HUDEP-2 (cell line): ENCODE measurements at regions not wholly inside any gene's neighbourhood (a gene's known extent, or its start where the extent isn't known, plus 50 kb on each side); places are given as distances from the start of the nearest gene placed in this dataset.

Source experiments
- DNase-seq, 76 experiments: peaks; one replicate each; lab custom pipeline; 2025; ENCODE audit not compliant: unreplicated experiment in 76 of 76; lab: John Stamatoyannopoulos, UW

DNA sequence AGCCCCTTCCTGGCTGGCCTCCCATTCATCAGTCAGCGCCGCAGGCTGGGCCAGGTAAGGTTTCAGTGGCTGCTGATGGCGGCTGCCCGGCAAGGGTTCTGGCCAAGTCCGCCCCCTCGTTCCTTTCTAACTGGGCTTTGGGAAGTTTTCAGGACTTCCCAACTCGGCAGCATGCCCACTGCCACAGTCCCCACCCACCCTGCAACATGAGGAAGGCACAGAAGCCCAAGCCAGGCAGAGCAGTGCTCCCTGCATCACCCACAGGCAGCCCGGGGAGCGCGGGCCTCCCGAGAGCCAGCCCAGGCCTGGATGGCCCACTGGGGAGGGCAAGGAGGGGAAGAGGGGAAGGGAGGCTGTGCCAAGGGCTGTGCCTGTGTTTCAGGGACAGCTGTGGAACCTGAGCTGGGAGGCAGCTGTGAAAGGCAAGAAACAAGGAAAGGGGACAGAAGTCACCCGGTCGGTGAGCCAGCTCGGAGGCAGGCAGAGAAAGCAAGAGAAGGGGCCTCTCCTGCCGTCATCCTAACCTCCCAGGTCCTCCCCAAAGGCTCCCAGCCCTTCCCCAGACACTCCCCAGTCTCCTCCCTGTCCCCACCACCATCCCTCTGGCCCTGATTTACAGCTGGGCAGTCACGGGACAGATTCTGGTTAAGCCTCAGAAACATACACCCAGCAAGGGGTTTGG, 73.9 kb downstream of the CPN2 start:
- no peak for DNase-seq

DNA sequence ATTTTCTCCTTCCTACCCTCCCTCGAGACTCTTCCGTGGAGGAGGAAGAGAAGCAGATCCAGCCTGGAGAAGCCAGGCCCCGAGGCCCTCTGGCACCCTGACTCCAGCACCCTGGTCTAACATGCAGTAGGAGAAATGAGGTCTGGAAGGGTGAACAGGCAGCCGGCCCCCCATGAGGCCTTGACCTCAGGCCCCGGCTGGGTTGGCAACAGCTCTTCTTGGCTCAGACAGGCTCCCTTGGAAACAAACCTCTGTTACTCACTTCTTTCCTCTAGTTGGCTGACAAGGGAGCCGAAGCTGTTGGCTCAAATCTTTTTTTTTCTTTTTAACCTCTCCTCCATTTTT, 73.4 kb downstream of the CPN2 start:
- DNase-seq = no peak

DNA sequence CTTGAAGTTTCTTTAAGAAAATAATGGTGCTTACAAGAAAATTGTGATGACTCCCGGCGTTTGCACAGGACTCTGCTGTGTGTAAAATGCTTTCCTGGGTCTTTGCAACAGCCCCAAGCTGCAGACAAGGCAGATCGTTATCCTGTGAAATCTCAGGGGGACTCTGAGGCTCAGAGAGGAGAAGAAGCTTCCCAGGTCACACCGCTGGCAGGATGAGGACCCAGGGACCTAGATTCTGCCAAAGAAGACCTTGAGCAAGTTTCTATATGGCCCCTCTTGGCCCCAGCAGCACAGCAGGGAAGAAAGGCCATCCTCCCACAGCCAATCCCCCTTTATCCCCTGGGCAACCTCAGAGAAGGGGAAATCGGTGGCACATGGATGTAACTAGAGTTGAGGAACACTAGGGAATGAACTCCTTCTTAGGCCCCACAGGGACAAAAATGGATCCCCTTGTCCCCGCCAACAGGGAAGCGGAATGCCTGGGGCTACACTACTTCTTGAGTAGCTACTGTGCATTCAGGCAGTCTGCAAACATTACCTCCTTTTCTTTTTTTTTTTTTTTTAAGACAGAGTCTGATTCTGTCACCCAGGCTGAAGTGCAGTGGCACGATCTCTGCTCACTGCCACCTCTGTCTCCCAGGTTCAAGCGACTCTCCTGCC, 72.8 kb downstream of the CPN2 start:
- no peak for DNase-seq

DNA sequence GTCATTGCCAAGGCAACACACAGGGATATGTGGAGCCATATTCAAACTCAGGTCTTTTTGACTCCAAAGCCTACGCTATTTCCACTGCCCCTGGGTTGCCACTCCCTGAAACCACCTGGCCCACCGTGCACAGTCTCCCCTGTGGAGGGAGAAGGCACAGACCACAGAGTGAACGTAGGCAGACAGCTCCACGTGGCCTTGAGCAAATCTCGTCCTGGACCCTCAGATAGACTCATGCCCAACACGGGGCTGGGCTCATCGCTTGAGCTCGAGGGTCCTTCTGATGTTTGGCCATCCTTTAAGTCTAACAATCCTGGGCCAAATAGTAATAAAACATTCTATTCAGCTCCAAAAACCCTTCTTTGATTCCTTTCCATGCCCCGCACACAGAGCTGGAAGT, 72.0 kb downstream of the CPN2 start:
- no peak for DNase-seq

DNA sequence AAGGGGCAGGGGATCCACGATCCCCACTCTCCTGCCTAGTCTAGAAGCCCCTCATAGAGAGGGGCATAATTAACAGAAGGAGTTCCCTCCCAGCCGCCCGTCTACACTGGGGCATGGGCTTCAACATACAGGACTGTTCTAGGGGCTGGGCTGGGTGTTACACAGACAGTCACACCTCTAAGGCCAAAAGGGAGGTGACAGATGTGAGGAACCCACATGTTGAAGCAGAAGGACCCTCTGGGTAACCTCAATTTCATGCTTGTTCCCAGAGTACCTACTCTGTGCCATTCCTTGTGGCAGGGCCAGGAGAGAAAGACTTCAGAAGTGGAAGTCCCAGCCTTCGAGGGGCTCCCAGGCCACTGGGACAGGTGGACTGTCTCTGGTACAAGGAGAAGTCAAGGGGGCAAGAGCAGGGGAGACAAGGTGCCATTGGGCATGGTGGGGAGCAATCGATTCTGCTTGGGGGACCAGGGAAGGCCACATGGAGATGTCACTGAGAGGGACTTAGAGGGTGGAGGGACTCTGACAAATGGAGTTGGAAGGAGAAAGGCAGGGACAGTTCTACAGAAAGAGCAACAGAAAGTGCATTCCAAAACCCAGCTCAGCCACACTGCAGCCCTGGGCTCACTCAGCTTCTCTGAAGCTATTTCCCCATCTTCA, 71.3 kb downstream of the CPN2 start:
- DNase-seq = no peak

DNA sequence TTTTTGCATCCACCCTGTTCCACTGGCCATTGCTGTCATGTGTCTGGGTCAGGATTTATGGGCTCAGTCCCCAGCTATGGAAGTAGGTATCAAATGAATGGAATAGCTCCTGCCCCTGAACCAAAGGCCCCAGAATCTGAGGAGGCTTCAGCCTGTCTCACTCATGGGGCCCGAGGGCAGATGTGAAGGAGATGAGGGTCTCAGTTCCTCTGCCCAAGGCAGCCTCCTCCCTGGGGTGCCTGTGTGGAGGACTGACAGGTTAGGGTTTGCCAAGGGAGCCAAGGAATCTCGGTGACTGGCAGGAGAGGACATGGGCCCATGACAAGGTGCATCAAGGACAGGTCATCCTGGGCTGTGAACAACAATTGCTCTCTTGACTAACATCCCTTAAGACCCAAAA, 70.4 kb downstream of the CPN2 start:
- DNase-seq = no peak

DNA sequence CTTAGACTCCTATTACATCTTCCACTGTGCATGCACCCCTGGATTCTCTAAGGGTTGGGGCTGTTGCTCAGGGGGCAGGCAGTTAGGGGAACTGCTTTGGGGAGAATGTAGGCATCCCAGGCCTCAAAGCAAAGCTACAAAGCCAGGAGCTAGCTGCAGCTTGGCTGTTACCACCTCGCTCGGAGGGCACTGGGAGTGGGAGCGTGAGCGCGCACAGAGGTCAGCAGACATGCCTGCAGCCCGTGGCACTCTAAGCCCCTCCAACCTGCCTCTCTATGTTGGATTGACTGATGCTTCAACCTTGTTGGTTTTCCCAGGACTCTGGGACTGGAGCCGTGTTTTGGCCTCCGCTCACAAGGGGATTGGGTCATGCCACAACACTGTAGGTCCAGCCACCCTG, 69.8 kb downstream of the CPN2 start:
- no peak for DNase-seq

DNA sequence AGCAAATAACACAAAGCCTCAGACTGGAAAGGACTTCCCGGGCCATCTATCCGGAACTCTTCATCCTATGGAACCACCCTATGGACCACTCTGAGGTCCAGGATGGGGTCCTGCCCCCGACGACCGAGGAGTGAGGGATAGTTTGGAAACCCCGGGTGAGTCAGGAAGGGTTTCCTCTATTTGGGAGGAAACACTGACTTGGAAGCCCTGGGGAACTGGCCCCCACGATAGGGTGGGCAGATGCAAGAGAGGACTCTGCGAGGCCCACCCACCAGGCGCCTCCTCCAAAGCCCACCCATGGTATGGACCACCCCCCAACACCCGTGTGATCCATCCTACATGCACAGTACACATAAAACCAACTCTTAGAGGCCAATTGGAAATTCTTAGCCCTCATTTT, 69.4 kb downstream of the CPN2 start:
- no peak for DNase-seq

DNA sequence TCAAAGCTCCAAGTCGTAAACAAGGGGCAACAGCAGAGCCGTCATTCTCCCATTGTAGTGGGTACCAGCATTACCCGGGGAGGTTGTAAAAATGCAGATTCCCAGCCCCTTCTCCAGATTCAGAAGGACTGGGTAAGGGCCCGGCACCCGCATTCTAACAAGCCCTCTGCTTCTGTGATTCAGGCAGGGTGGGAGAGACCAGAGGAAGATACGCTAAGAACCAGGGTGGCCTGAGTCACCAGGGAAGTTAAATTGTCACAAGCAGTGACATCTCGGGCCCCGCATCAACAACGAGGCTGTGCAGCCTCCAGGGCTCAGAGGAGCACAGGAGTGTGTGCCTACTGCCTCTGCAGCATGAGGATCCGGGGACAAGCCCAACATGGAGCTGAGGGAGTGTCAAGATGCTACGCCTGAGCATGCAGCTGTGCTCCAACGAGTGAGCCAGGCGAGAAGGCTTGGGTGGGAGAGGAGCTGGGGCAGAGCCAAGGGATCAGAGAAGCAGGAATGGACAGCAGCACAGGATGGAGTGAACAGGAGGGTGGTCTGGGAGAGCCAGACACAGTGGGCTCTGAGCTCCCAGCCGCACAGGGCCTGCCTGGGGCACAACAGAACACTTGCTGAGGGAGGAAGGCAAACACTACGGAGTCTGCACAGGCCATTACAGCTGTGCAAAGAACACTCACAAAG, 68.5 kb downstream of the CPN2 start:
- no peak for DNase-seq

DNA sequence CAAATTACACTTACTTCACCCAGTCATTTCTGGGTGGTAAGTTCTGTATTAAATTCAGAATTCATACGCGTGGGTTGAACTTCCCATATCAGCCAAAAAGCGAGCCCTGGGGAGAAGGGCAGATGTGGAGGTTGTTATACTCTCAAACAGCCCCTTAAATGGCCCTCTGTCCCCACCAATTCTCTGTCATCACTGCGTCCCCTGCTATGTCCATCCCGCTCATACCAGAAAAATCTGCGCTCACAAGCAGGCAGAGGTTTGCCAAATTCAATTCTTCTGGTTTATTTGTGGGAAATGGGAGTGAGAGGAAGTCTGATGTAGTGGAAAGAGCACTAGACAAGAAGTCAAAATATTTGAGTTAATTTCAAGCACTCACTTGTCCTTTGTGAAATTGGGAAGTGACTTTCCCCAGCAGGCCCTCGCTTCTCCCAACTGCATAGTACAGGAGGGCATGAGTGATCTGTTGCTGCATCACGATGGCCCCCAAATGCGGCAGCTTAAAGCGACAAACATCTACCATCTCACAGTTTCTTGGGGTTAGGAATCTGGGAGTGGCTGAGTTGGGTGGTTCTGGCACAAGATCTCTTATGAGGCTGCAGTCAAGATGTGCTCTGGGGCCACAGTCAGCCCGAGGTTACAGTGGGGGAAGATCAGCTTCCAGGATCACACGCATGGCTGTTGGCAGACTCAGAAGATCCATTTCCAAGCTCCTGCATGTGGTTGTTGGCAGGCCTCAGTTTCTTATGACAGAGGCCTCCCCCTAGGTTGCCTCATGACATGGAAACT, 67.7 kb downstream of the CPN2 start:
- DNase-seq = no peak

DNA sequence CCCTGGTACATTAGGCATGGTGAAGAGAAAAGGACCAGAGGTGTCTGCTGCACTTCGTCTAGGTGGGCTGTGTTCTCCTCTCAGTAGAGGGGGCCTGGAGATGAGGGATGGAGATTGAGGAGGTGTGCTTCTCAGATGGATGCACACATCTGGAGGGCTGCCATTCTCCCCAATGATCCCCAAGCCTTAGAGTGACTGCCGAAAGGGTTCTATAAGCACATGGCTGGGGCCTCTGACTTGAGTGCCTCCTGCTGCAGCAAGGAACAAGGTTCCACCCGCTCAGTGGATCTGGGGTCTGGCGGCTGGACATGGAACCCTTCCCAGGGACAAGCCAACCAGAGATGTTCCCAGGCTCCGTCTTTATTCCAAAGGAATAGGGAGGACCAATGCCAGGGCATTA, 66.8 kb downstream of the CPN2 start:
- DNase-seq = no peak

DNA sequence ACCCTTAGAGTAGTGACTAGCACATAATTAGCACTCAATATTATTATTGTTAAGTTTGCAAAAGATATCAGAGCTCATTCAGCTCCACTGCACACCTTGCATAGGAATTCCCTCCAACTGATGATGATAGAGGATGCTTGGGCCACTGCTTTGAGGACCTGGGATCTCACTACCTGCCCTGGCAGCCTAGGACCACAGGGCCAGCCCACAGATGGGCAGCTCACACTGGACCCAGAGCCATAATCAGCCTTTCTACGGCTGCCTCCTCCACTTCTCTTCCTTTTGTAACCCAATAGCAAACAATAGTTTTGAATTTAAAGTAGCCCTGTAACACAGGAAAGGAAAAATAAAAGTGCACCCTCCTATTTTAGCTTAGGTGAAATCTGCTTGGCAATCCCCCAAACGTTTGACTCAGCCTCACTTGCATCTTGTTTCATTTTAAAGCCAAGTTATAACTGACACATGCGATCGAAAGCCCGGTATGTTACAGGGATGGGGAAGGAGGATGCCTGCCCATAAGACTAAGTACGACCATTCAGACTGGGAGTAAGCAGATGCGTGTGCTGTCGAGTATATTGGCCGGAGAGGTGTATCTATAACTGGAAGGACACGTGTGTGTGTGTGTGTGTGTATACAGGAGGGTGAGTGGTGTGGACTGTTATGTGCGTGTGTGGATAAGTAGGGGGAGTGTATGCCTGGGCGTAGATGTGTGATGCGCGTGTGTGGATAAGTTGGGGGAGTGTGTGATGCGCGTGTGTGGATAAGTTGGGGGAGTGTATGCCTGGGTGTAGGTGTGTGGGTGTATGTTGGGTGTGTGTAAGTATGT, 65.9 kb downstream of the CPN2 start:
- DNase-seq = peak in 6 of 76 experiments; percentile 5 to 19 (median 13)

DNA sequence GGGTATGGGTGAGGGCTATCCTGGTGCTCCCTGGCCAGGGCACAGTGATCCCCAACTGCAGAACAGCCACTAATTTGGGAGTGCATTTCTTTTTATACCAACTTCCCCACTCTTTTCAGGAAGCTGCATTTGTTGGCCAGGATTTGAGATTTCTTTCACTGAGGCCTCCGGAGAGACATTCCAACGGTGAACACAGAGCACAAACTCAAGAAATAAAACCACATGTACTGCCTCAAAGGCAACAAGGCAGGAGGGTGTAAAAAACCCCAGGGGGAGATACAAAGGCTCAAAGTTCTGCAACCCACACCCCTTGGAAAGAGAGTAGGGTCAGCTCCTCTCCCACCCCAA, 65.3 kb downstream of the CPN2 start:
- DNase-seq = no peak

DNA sequence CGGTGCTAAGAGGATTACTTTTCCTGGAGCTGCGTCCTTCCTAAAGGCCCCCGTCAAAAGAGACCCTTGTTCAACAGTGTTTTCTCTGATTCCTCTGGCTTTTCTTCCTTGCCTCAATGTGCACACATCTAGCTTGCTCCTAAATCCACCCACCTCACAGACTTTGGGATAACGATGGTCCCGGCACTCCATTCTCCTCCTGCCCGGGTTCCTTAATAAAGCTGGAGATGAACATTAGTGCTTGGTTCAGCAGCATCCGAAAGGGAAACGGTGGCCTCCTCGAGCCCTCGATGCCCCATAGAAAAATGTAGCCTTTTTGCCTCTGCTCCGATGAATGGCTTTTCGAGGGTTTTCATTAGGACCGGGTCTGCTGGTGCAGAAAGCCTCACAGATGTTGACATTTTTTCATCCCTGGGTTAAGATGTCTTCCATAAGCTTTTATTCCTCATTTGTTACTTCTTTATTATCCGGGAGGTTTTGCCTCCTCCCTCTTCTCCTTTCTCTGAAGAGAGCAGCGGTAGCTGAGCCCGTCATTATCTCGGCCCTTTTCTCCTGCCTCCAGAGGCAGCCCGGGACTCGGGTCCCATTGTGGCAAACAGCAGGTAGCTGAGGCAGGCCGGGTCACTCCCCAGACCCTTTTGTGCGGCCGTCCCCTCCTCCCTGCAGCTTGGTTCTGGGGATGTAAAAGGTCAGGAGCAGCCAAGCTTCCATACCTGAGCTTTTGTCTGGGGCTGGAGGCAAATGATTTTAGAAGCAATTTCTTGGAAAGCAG, 64.6 kb downstream of the CPN2 start:
- no peak for DNase-seq

DNA sequence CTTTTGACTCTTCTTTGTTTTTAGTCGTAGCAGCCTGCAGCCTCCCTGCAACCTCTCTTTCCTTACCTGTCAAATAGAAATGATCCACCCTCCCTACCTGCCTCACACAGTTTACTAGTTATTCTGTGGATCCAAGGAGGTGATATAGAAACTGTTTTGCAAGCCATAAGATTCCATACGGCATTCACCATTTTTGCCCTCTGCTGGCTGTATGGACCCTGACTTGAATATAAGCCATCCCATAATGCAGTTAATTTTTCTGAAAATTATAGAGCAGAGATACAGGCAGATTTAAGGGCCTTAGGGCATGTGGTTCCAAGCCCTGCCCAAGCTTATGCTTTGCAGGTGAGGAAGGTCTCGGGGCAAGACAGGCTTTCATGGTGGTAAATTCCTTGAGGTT, 63.8 kb downstream of the CPN2 start:
- DNase-seq = peak in 1 of 76 experiments; percentile 8

DNA sequence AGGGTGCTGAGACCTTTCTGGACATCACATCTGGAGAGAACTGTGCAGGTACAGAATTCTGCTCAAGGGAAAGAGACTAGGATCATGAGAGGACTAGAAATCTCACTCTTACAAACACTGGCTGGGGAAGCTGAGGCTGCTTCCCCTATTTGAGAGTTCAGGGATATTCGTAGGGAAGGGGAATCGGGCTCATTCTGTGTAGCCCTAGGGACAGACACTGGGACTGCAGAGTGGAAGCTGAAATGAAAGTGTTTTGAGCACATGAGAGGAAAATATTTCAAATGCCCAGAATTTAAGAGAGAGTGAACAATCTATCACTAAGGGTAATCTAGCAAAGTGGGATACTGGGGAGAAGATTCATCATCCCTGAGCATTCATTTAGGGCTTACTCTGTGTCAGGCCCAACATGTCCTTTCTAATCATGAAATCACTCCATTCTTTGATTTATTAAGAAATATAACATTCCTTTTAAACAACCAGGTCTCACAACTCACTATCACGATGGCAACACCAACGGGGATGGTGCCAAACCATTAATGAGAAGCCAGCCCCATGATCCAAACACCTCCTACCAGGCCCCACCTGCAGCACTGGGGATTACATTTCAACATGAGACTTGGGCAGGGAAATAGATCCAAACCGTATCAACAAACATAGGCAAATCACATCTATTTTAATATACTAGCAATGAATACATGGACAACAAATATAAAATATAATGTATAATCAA, 63.0 kb downstream of the CPN2 start:
- DNase-seq = no peak
